WTC11 (cell line): ENCODE measurements at regions not wholly inside any gene's neighbourhood (a gene's known extent, or its start where the extent isn't known, plus 50 kb on each side); places are given as distances from the start of the nearest gene placed in this dataset.

Source experiments
- ATAC-seq: fragments of 200-7000 bp; cut with Tn5 transposase; 2 replicates; pipeline ENCODE4 v1.10.0; 2021; ENCODE audit warnings: mild to moderate bottlenecking, moderate library complexity
- CTCF ChIA-PET: fragments of 300-600 bp; sonication (Branson Sonifier 250); formaldehyde crosslinking; loops from one replicate; lab custom pipeline; 2021; ENCODE audit warnings: antibody characterized with exemption; lab: Charles Lee
- POLR2A ChIA-PET: fragments of 350-600 bp; sonication (Branson Sonifier 250); formaldehyde crosslinking; loops from one replicate; lab custom pipeline; 2021; ENCODE audit warnings: antibody characterized with exemption; lab: Charles Lee
- DNase-seq: peaks from one replicate; pipeline ENCODE4 v3.0.0; 2021; ENCODE audit warnings: low spot score
- H3K27ac Mint-ChIP-seq: 2 replicates; pipeline ENCODE4 v1.8.0; 2021; ENCODE audit warnings: mixed read lengths
- H3K27me3 Mint-ChIP-seq: 2 replicates; pipeline ENCODE4 v1.8.0; 2021; ENCODE audit warnings: low read depth, mild to moderate bottlenecking, moderate library complexity, mixed read lengths
- H3K36me3 Mint-ChIP-seq: 2 replicates; pipeline ENCODE4 v1.8.0; 2021; ENCODE audit warnings: mixed read lengths
- H3K4me1 Mint-ChIP-seq: 2 replicates; pipeline ENCODE4 v1.8.0; 2022; ENCODE audit warnings: mixed read lengths
- H3K4me3 Mint-ChIP-seq: 2 replicates; pipeline ENCODE4 v1.8.0; 2021; ENCODE audit warnings: mild to moderate bottlenecking, moderate library complexity, mixed read lengths
- H3K9me3 Mint-ChIP-seq: 2 replicates; pipeline ENCODE4 v1.8.0; 2021; ENCODE audit warnings: mixed read lengths
- ATF6 ChIP-seq: sonication (generic); formaldehyde crosslinking; IDR thresholded peaks from 2 replicates; pipeline ENCODE4 v1.8.1; 2023; ENCODE audit warnings: mild to moderate bottlenecking, missing genetic modification reagents
- CREM ChIP-seq: sonication (generic); formaldehyde crosslinking; IDR thresholded peaks from 2 replicates; pipeline ENCODE4 v1.8.1; 2022; ENCODE audit warnings: mild to moderate bottlenecking, missing genetic modification reagents, moderate library complexity
- ETV6 ChIP-seq: sonication (generic); formaldehyde crosslinking; IDR thresholded peaks from 2 replicates; pipeline ENCODE4 v1.8.1; 2022; ENCODE audit warnings: mild to moderate bottlenecking, missing genetic modification reagents
- GTF2I ChIP-seq: fragments of 250-450 bp; sonication (Bioruptor Pico); conservative IDR thresholded peaks from 2 replicates; pipeline ENCODE4 v1.4.0; 2021; ENCODE audit warnings: mild to moderate bottlenecking
- IRF2 ChIP-seq: sonication (generic); formaldehyde crosslinking; IDR thresholded peaks from 2 replicates; pipeline ENCODE4 v1.8.0; 2022; ENCODE audit warnings: low read depth, missing genetic modification reagents, borderline replicate concordance
- MAX ChIP-seq: sonication (generic); formaldehyde crosslinking; IDR thresholded peaks from 2 replicates; pipeline ENCODE4 v1.8.0; 2022; ENCODE audit warnings: mild to moderate bottlenecking, missing genetic modification reagents
- MXD4 ChIP-seq: fragments of 250-450 bp; sonication (Bioruptor Pico); IDR thresholded peaks from 2 replicates; pipeline ENCODE4 v1.8.0; 2021; ENCODE audit warnings: mild to moderate bottlenecking, moderate library complexity, borderline replicate concordance
- NFYB ChIP-seq: sonication (generic); formaldehyde crosslinking; conservative IDR thresholded peaks from 2 replicates; pipeline ENCODE4 v1.8.0; 2022; ENCODE audit warnings: low read depth, missing genetic modification reagents
- NR1H2 ChIP-seq: sonication (generic); formaldehyde crosslinking; IDR thresholded peaks from 2 replicates; pipeline ENCODE4 v1.9.0; 2021; ENCODE audit warnings: mild to moderate bottlenecking, moderate library complexity, missing genetic modification reagents
- NR2C2 ChIP-seq: sonication (generic); formaldehyde crosslinking; IDR thresholded peaks from 2 replicates; pipeline ENCODE4 v1.8.0; 2022; ENCODE audit warnings: mild to moderate bottlenecking, missing genetic modification reagents
- PRRX2 ChIP-seq: fragments of 250-450 bp; sonication (Bioruptor Pico); IDR thresholded peaks from 2 replicates; pipeline ENCODE4 v1.8.0; 2021; ENCODE audit warnings: mild to moderate bottlenecking
- STAT6 ChIP-seq: sonication (generic); formaldehyde crosslinking; conservative IDR thresholded peaks from 2 replicates; pipeline ENCODE4 v1.8.1; 2023; ENCODE audit warnings: mild to moderate bottlenecking, low read depth, missing genetic modification reagents, moderate library complexity
- TEAD4 ChIP-seq: sonication (generic); formaldehyde crosslinking; IDR thresholded peaks from 2 replicates; pipeline ENCODE4 v1.8.0; 2022; ENCODE audit warnings: mild to moderate bottlenecking, missing genetic modification reagents
- USF2 ChIP-seq: sonication (generic); formaldehyde crosslinking; IDR thresholded peaks from 2 replicates; pipeline ENCODE4 v1.8.1; 2023; ENCODE audit warnings: mild to moderate bottlenecking, missing genetic modification reagents, moderate library complexity
- ZNF281 ChIP-seq: sonication (generic); formaldehyde crosslinking; IDR thresholded peaks from 2 replicates; pipeline ENCODE4 v1.8.0; 2023; ENCODE audit warnings: mild to moderate bottlenecking, missing genetic modification reagents
- ZNF512 ChIP-seq: sonication (generic); formaldehyde crosslinking; IDR thresholded peaks from 2 replicates; pipeline ENCODE4 v1.8.1; 2022; ENCODE audit warnings: missing genetic modification reagents, borderline replicate concordance
- ZSCAN18 ChIP-seq: fragments of 250-450 bp; sonication (Bioruptor Pico); IDR thresholded peaks from 2 replicates; pipeline ENCODE4 v2.1.2; 2022; ENCODE audit warnings: mild to moderate bottlenecking, moderate library complexity

GRCh38 chr21:35204125-35204524 lies 155.0 kb upstream of the RUNX1 start:
- H3K27ac Mint-ChIP-seq = no peak overlapping the region
- ChIA-PET POLR2A (no interaction called here), CTCF (interaction anchor here (0.6 to 1.6 kb wide), 7 partner anchors 11 to 459 kb away, joined by 3 to 9 read pairs (median 4); no protein-coding TSS in a partner anchor)
- no peak overlapping the region for H3K4me3 Mint-ChIP-seq
- no peaks in the 10 kb centered on the region for H3K36me3 Mint-ChIP-seq
- no peaks in the 10 kb centered on the region; the same call in 1 of the 2 replicates for H3K27me3 Mint-ChIP-seq
- peaks cover 16% of the 10 kb centered on the region for H3K4me1 Mint-ChIP-seq
- ATAC-seq = no peak
- TF ChIP-seq ETV6 (CRISPR knock-in tag) (no peak), ZNF281 (CRISPR knock-in tag) (no peak), STAT6 (CRISPR knock-in tag) (no peak), NR2C2 (CRISPR knock-in tag) (no peak), TEAD4 (CRISPR knock-in tag) (no peak), NR1H2 (CRISPR knock-in tag) (no peak), MXD4 (CRISPR knock-in tag) (no peak), GTF2I (CRISPR knock-in tag) (no peak), USF2 (CRISPR knock-in tag) (no peak)
- DNase-seq = no peak
- H3K9me3 Mint-ChIP-seq = no peaks in the 10 kb centered on the region

GRCh38 chr21:35203093-35203977 lies 154.2 kb upstream of the RUNX1 start:
- CTCF ChIA-PET = interaction anchor here (1.3 kb wide), 1 partner anchor 305 kb away, joined by 5 read pairs; no protein-coding TSS in a partner anchor
- ATAC-seq = no peak
- Mint-ChIP-seq H3K9me3 (no peaks in the 10 kb centered on the region), H3K4me1 (peaks cover 16% of the 10 kb centered on the region), H3K4me3 (no peak overlapping the region), H3K27ac (no peak overlapping the region), H3K27me3 (no peaks in the 10 kb centered on the region; the same call in 1 of the 2 replicates), H3K36me3 (no peaks in the 10 kb centered on the region)
- POLR2A ChIA-PET = no interaction called here
- no peak for DNase-seq
- TF ChIP-seq ATF6 (CRISPR knock-in tag) = no peak
- TF ChIP-seq PRRX2 (CRISPR knock-in tag) = no peak
- no peak for TF ChIP-seq CREM (CRISPR knock-in tag)
- no peak for TF ChIP-seq IRF2 (CRISPR knock-in tag)
- no peak for TF ChIP-seq ZNF281 (CRISPR knock-in tag)
- no peak for TF ChIP-seq MAX (CRISPR knock-in tag)
- TF ChIP-seq NFYB (CRISPR knock-in tag) = no peak
- TF ChIP-seq ZSCAN18 (CRISPR knock-in tag) = no peak
- no peak for TF ChIP-seq ETV6 (CRISPR knock-in tag)
- TF ChIP-seq ZNF512 = no peak
